PC-9 (cell line): ENCODE measurements at regions not wholly inside any gene's neighbourhood (a gene's known extent, or its start where the extent isn't known, plus 50 kb on each side); places are given as distances from the start of the nearest gene placed in this dataset.

ENCODE experiments used
- CTCF ChIP-seq: fragments of 200-600 bp; sonication (generic); conservative IDR thresholded peaks from 2 replicates; pipeline ENCODE4 v1.6.1; 2017; ENCODE audit warnings: mixed run types, antibody characterized with exemption, mild to moderate bottlenecking, moderate library complexity
- EZH2 ChIP-seq: fragments of 200-600 bp; sonication (generic); IDR thresholded peaks from 2 replicates; pipeline ENCODE4 v1.8.0; 2017; ENCODE audit warnings: antibody characterized with exemption, low read depth

DNA sequence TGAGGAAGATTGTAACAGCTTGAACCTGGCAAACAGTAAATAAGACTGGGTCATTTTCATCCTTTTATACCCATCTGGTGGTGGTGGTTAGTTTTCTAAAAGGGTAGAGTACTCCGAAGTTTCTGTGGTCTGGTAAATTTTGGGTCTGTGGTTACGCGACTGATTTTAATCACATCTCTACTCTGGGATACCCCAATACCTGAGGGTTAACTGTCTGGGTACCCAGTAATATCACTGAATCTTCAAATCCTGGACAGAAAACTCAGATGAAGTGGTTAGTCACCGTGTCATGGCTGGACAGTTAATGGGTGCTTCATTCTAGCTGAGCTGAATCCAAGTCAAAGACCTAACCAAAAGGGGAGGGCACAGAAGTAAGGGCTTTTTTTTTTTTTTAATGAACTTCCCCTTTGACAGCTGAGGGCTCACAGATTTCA is 474.2 kb downstream of the GADD45G start:
- TF ChIP-seq CTCF (no peak), EZH2 (no peak)
